COLO668 (cell line): ENCODE measurements at regions not wholly inside any gene's neighbourhood (a gene's known extent, or its start where the extent isn't known, plus 50 kb on each side); places are given as distances from the start of the nearest gene placed in this dataset.

Experiments
- DNase-seq: peaks from one replicate; lab custom pipeline; 2025; ENCODE audit not compliant: unreplicated experiment; lab: John Stamatoyannopoulos, UW

DNA sequence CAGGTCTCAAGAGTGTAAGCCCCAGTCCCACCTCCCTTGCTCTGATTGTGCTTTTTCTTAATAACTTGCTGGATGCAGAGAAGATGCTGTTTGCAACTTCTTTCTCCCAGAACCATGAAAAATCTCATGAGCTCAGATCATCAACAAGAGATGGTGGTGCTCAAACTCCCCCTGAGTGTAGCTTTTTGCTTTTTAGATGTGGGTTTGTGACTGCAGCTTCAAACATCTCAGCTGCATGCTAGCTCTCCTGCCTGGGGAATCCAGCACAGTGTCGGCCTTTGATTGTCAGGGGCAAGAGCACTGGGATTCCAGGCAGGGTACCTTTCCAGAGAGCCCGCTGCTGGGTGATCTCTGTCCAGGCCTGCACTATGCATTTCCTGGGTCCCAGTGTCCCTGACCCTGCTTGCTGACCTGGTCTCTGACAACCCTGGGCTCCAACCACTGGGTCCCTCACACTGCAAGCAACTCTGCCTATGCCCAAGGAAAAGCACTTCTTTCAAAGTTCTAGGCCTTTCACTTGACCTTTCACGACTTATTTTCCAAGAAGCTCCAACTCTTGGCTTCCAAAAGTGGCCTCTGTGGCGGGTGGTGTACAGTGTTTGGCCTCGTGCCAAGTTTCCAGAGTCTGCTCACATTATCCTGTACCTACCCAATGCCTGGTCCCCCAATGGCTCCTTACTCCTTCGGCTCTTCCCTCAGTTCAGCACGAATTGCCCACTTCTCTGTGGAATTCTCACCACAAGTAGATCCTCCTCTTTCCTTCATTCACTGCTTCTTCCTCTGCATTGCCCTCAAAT lies 69.7 kb upstream of the LY86 start:
- no peak for DNase-seq

DNA sequence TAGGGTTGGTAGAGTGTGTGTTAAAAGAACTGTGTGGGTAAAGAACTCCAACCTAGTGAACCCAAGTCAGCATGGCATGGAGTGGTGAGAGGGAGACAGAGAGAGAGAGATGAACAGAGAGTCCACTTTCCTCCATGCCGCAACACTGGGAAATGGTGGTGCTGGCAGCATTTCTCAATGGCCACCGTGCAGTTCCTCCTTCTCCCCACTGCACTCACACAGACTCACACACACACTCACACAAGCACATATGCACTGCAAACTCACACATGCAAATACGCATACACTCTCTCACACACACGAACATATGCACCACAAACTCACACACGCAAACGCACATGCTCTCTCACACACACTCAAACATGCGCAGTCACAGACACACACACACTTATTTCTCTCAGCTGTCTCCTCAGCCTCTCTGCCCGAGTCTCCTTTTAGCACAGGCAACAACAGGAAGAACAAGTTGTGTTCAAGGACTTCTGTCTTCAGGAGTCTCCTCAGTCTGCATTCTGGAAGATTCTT lies 66.5 kb upstream of the LY86 start:
- no peak for DNase-seq

DNA sequence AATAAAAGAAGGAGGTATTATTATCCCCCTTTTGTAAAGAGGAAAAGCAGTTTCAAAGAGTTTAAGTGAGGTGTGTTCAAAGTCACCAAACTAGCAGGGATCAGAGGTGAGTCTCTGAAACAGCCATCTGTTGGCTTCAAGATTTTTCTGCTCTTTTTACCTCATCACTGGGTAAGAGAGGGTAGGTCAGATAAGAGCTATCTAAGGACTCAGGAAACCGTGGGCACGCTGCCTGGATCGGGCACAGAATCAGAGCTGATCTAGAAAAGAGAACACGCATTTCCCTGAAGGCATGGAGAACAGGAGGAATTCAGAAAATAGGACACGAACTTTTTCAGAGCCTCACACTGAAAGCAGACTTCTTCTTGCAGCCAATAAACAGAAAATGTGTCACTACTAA lies 65.8 kb upstream of the LY86 start:
- no peak for DNase-seq

DNA sequence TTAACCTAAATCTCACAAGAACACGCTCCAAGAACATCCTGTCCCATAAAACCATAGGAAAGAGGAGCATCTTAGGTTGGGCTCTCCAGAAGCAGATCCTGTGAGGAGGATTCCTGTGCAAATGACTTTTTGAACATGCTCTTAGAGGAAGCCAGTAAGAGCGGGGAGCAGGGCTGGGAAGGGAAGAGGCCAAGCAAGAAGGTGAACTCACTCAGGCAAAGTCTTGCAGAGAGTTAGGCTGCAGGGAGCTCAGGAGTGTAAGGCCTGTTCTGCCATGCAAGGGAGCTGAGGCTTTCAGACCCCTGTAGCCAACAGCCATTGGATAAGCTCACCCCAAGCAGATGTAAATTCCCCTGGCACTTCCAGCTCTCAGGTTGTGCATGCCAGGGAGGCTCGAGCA lies 63.6 kb upstream of the LY86 start:
- no peak for DNase-seq

DNA sequence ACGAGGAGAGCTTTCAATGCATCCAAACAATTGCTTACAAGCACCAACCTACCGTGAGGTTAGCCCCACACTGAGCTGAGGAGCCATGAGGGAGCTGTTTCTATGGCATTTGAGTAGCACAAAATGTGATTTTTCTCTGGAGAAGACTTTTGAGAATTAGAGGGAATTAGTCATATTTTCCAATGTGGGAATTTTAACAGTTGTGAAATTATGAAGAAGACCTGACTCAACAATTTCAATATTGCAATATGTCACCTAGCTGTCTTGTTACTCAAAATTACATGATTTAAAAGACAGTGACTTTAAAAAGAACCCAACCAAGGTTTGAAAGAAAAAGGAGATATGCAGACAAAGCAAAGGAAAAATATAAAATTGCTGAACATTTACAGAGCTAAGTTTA lies 62.6 kb upstream of the LY86 start:
- DNase-seq, result no peak

DNA sequence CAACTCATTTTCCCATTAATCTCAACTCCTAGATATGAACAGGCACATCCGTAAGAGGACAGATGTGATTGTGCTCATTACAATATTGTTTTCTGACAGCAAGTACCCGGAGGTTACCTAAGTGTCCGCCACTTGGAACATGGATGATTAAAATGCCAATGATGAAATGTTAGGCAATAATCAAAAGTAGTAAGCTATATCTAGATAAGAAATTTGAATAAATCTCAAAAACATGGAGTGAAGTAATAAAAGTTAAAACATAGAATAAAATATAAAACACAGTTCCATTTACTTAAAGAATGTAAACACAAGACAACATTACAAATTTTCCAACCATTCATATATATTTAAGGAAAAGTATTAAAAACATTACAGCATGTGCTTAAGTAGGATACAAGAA lies 59.2 kb upstream of the LY86 start:
- no peak for DNase-seq

DNA sequence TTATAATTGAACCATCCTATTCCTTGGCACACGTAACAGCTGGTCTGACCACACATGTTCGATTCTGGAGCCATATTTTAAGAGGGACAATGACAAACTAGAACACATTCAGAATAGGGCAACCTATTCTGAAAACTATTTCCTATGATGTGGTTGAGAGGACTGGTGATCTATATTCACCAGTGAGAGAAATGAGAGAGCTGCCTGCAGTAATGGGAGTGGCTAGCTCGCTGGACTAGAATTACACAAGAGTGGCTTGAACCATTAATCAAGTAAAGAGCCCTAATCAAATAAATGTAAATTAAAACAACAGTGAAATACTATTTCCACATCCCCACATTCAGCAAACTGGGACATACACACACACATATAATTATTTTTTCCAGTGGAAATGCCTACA lies 55.3 kb upstream of the LY86 start:
- DNase-seq, result no peak

DNA sequence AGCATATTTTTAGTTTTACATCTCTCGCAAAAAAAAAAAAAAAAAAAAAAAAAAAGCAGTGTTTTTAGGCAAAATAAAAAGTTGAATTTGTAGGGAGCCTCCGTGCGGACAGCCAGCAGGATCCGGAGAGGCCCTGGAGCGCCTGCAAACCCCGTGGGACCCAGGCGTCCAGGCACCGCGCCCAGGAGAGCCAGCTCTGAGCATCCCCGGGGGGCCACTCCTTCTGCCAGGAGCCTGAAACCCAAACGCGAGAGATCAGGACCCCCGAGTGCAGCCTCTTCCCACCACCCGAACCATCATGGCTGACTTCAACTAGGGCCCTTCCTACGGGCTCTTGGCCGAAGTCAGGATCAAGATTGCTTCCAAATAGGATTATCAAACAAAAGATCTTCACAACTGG lies 54.1 kb upstream of the LY86 start:
- DNase-seq, result no peak

DNA sequence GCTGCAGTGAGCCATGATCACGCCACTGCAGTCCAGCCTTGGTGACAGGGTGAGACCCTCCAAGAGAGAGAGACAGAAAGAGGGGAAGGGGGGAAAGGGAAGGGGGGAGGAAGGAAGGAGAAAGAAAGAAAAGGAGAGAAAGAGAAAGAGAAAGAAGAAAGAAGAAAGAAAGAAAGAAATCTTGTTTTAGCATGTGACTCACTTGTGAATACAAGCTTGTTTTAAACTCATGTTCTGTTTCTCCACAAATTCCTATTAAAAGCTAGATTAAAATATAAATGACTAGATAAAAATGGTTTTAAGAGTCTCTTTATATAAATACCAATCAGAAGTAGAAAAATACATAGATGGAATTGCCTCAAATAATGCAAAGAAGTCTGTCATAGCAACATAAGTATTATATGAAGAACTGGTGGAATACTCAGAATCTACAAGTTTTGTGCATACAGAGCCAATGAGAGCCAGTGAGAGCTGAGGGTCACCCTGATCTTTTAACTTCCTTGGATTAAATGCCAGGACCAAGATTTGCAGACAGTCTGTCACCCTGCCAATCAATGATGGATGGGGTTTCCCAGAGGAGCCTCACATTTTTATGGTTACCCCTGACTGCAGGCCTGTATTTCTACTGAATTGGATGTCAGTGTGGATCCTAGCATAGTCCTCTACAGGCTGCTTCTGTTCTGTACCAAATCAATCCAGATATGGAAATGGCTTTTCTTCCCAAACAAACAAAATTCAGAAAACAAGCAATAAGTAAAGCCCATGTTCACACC lies 50.8 kb upstream of the LY86 start:
- no peak for DNase-seq

DNA sequence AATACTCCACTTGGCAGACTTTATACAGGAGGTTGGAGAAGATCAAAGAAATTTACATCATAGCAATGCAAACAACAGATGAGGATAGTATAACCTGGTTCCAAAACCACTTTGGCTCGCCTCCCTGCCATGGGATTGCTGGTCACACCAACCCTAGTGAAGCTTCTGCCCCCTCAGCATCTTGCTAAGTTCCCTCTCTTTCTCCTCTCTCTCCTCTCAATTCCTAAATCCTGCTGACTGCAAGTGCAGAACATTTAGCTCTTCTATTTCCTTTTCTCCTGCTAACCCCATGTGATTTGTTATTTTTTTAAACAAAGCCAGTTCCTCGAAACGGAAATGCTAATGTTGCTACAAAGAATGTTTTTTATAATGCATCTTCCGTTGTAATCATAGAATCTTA lies 50.3 kb upstream of the LY86 start:
- DNase-seq, result no peak
